ENCODE measurements at regions not wholly inside any gene's neighbourhood (a gene's known extent, or its start where the extent isn't known, plus 50 kb on each side); places are given as distances from the start of the nearest gene placed in this dataset.

- ATAC-seq: no peak
- no peaks in the 10 kb centered on the region for H3K4me1 ChIP-seq
- no peaks in the 10 kb centered on the region for H3K36me3 ChIP-seq
- H3K27me3 ChIP-seq: no peaks in the 10 kb centered on the region
- intact Hi-C loops (cut with DNase I): no loop called here
- no peak for TF ChIP-seq CTCF (IDR thresholded peaks at IDR 0.05)
- DNase-seq: no peak
- H3K9me3 ChIP-seq: peaks cover 5% of the 10 kb centered on the region
- no peak overlapping the region for H3K4me3 ChIP-seq
- no peak overlapping the region for H3K27ac ChIP-seq
Observed at GRCh38 chr6:40183902-40184301, 249.6 kb upstream of the MOCS1 start.

GRCh38 chr6:40181367-40181766 lies 247.1 kb upstream of the MOCS1 start:
- ATAC-seq: no peak
- Histone ChIP-seq H3K27me3 (no peaks in the 10 kb centered on the region), H3K9me3 (peaks cover 5% of the 10 kb centered on the region), H3K27ac (no peak overlapping the region), H3K36me3 (no peaks in the 10 kb centered on the region), H3K4me1 (no peaks in the 10 kb centered on the region), H3K4me3 (no peak overlapping the region)
- intact Hi-C loops (cut with DNase I): no loop called here
- TF ChIP-seq CTCF (IDR thresholded peaks at IDR 0.05): no peak
- no peak for DNase-seq

GRCh38 chr6:40180271-40180670 lies 246.0 kb upstream of the MOCS1 start:
- TF ChIP-seq CTCF (IDR thresholded peaks at IDR 0.05): no peak
- no peak overlapping the region for H3K4me3 ChIP-seq
- no peaks in the 10 kb centered on the region for H3K4me1 ChIP-seq
- no peaks in the 10 kb centered on the region for H3K36me3 ChIP-seq
- DNase-seq (no peak), ATAC-seq (no peak)
- H3K9me3 ChIP-seq: peaks cover 5% of the 10 kb centered on the region
- H3K27ac ChIP-seq: no peak overlapping the region
- no peaks in the 10 kb centered on the region for H3K27me3 ChIP-seq
- intact Hi-C loops (cut with DNase I): no loop called here

- Histone ChIP-seq H3K4me1 (no peaks in the 10 kb centered on the region), H3K9me3 (peaks cover 5% of the 10 kb centered on the region), H3K36me3 (no peaks in the 10 kb centered on the region), H3K4me3 (no peak overlapping the region), H3K27ac (no peak overlapping the region), H3K27me3 (no peaks in the 10 kb centered on the region)
- intact Hi-C loops (cut with DNase I): no loop called here
- ATAC-seq: no peak
- DNase-seq: no peak
- no peak for TF ChIP-seq CTCF (IDR thresholded peaks at IDR 0.05)
Observed at GRCh38 chr6:40179496-40179895, 245.2 kb upstream of the MOCS1 start.

GRCh38 chr6:40177598-40177997 lies 243.3 kb upstream of the MOCS1 start:
- no peaks in the 10 kb centered on the region for H3K36me3 ChIP-seq
- intact Hi-C loops (cut with DNase I): no loop called here
- no peak overlapping the region for H3K27ac ChIP-seq
- H3K27me3 ChIP-seq: no peaks in the 10 kb centered on the region
- ATAC-seq (no peak), DNase-seq (no peak)
- no peaks in the 10 kb centered on the region for H3K9me3 ChIP-seq
- H3K4me1 ChIP-seq: no peaks in the 10 kb centered on the region
- TF ChIP-seq CTCF (IDR thresholded peaks at IDR 0.05): no peak
- no peak overlapping the region for H3K4me3 ChIP-seq

GRCh38 chr6:40176152-40176551 lies 241.9 kb upstream of the MOCS1 start:
- no peaks in the 10 kb centered on the region for H3K27me3 ChIP-seq
- no peak for ATAC-seq
- intact Hi-C loops (cut with DNase I): no loop called here
- DNase-seq: no peak
- no peaks in the 10 kb centered on the region for H3K36me3 ChIP-seq
- no peak for TF ChIP-seq CTCF (IDR thresholded peaks at IDR 0.05)
- no peak overlapping the region for H3K4me3 ChIP-seq
- no peaks in the 10 kb centered on the region for H3K4me1 ChIP-seq
- no peaks in the 10 kb centered on the region for H3K9me3 ChIP-seq
- no peak overlapping the region for H3K27ac ChIP-seq
